Nephron progenitor cell (in vitro differentiated cells): ENCODE measurements at regions not wholly inside any gene's neighbourhood (a gene's known extent, or its start where the extent isn't known, plus 50 kb on each side); places are given as distances from the start of the nearest gene placed in this dataset.

Experiments used
- DNase-seq: peaks from one replicate; pipeline ENCODE4 v3.0.0; 2021
- H3K27ac Mint-ChIP-seq: 2 replicates; pipeline ENCODE4 v1.8.0; 2021; ENCODE audit warnings: mild to moderate bottlenecking, moderate library complexity, mixed read lengths
- H3K27me3 Mint-ChIP-seq: 2 replicates; pipeline ENCODE4 v1.8.0; 2021; ENCODE audit warnings: mild to moderate bottlenecking, low read depth, mixed read lengths; ENCODE audit not compliant: poor library complexity
- H3K36me3 Mint-ChIP-seq: 2 replicates; pipeline ENCODE4 v1.8.0; 2021; ENCODE audit warnings: low read depth, mixed read lengths
- H3K4me1 Mint-ChIP-seq: 2 replicates; pipeline ENCODE4 v1.8.0; 2021; ENCODE audit warnings: mixed read lengths
- H3K4me3 Mint-ChIP-seq: 2 replicates; pipeline ENCODE4 v1.8.0; 2021; ENCODE audit warnings: mild to moderate bottlenecking, moderate library complexity, mixed read lengths
- H3K9me3 Mint-ChIP-seq: 2 replicates; pipeline ENCODE4 v1.8.0; 2021; ENCODE audit warnings: mild to moderate bottlenecking, moderate library complexity, mixed read lengths
- CTCF ChIP-seq: fragments of 200-600 bp; sonication (generic); IDR thresholded peaks from 2 replicates; pipeline ENCODE4 v1.5.0; 2021; ENCODE audit warnings: antibody characterized with exemption

GRCh38 chr2:57882895-57883515 is 163.6 kb upstream of the VRK2 start:
- no peaks in the 10 kb centered on the region for H3K9me3 Mint-ChIP-seq
- H3K4me1 Mint-ChIP-seq: no peaks in the 10 kb centered on the region
- H3K4me3 Mint-ChIP-seq: no peak overlapping the region
- H3K27me3 Mint-ChIP-seq: no peaks in the 10 kb centered on the region
- TF ChIP-seq CTCF: no peak
- no peaks in the 10 kb centered on the region for H3K36me3 Mint-ChIP-seq
- no peak overlapping the region for H3K27ac Mint-ChIP-seq
- DNase-seq: no peak

GRCh38 chr2:57884281-57884680 is 162.3 kb upstream of the VRK2 start:
- no peak overlapping the region for H3K27ac Mint-ChIP-seq

GRCh38 chr2:57885742-57886141 is 160.9 kb upstream of the VRK2 start:
- Mint-ChIP-seq H3K27me3 (no peaks in the 10 kb centered on the region), H3K36me3 (no peaks in the 10 kb centered on the region)
- no peak for DNase-seq

More at GRCh38 chr2:57884281-57884680, 162.3 kb upstream of the VRK2 start:
- no peaks in the 10 kb centered on the region for H3K9me3 Mint-ChIP-seq
- H3K4me1 Mint-ChIP-seq: no peaks in the 10 kb centered on the region
- H3K27me3 Mint-ChIP-seq: no peaks in the 10 kb centered on the region
- TF ChIP-seq CTCF: no peak
- no peak for DNase-seq
- H3K4me3 Mint-ChIP-seq: no peak overlapping the region
- no peaks in the 10 kb centered on the region for H3K36me3 Mint-ChIP-seq

GRCh38 chr2:57886161-57886786 is 160.3 kb upstream of the VRK2 start:
- H3K27ac Mint-ChIP-seq: no peak overlapping the region
- no peak for TF ChIP-seq CTCF
- DNase-seq: no peak
- no peaks in the 10 kb centered on the region for H3K36me3 Mint-ChIP-seq
- H3K27me3 Mint-ChIP-seq: no peaks in the 10 kb centered on the region
- no peaks in the 10 kb centered on the region for H3K9me3 Mint-ChIP-seq
- no peak overlapping the region for H3K4me3 Mint-ChIP-seq
- no peaks in the 10 kb centered on the region for H3K4me1 Mint-ChIP-seq

More at GRCh38 chr2:57885742-57886141, 160.9 kb upstream of the VRK2 start:
- Mint-ChIP-seq H3K4me3 (no peak overlapping the region), H3K4me1 (no peaks in the 10 kb centered on the region), H3K27ac (no peak overlapping the region), H3K9me3 (no peaks in the 10 kb centered on the region)
- no peak for TF ChIP-seq CTCF

- Mint-ChIP-seq H3K4me1 (no peaks in the 10 kb centered on the region), H3K27me3 (no peaks in the 10 kb centered on the region), H3K36me3 (no peaks in the 10 kb centered on the region), H3K9me3 (no peaks in the 10 kb centered on the region), H3K4me3 (no peak overlapping the region), H3K27ac (no peak overlapping the region)
- DNase-seq: no peak
- no peak for TF ChIP-seq CTCF
These were observed 158.1 kb upstream of the VRK2 start for GRCh38 chr2:57888463-57888862.

GRCh38 chr2:57890464-57890863 is 156.1 kb upstream of the VRK2 start:
- no peak for DNase-seq
- Mint-ChIP-seq H3K27ac (no peak overlapping the region), H3K4me3 (no peak overlapping the region), H3K9me3 (no peaks in the 10 kb centered on the region), H3K27me3 (no peaks in the 10 kb centered on the region), H3K36me3 (no peaks in the 10 kb centered on the region), H3K4me1 (no peaks in the 10 kb centered on the region)
- no peak for TF ChIP-seq CTCF
